Tibial nerve (tissue), 3 donors: ENCODE measurements at regions not wholly inside any gene's neighbourhood (a gene's known extent, or its start where the extent isn't known, plus 50 kb on each side); places are given as distances from the start of the nearest gene placed in this dataset.

Experiments
- POLR2A ChIP-seq, 2 donors: fragments of 450-650 bp; IDR thresholded peaks; one replicate each; pipeline ENCODE4 v1.6.1; 2017; ENCODE audit warnings: antibody characterized with exemption in 2 of 2, mild to moderate bottlenecking in 2 of 2, moderate library complexity in 2 of 2
- TF ChIP-seq, protein P1 (sequence below), 5 experiments: fragments of 200-600 bp in 3 of 5; fragments of 450-650 bp in 2 of 5; sonication (generic) in 3 of 5; IDR thresholded peaks; one replicate each; pipeline ENCODE4 v1.5.1; 2016 to 2019; ENCODE audit warnings: antibody characterized with exemption in 5 of 5, mild to moderate bottlenecking in 3 of 5, moderate library complexity in 2 of 5

DNA sequence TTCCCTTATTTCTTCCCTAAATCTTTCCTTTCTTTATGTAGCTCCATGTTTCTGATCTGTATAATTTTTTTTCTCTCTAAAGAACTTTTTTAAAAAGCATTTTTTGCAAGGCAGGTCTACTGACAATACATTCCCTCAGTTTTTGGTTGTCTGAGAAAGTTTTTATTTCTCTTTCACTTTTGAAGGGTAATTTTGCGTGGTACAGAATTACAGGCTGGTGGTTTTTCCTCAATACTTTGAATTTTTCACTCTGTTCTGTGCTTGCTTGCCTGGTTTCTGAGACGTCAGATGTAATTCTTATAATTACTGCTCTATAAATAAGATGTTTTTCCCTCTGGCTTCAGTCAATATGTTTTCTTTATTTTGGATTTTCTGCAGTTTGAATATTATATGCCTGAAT, 205.4 kb upstream of the VSTM2A start:
- TF ChIP-seq, protein P1, sequence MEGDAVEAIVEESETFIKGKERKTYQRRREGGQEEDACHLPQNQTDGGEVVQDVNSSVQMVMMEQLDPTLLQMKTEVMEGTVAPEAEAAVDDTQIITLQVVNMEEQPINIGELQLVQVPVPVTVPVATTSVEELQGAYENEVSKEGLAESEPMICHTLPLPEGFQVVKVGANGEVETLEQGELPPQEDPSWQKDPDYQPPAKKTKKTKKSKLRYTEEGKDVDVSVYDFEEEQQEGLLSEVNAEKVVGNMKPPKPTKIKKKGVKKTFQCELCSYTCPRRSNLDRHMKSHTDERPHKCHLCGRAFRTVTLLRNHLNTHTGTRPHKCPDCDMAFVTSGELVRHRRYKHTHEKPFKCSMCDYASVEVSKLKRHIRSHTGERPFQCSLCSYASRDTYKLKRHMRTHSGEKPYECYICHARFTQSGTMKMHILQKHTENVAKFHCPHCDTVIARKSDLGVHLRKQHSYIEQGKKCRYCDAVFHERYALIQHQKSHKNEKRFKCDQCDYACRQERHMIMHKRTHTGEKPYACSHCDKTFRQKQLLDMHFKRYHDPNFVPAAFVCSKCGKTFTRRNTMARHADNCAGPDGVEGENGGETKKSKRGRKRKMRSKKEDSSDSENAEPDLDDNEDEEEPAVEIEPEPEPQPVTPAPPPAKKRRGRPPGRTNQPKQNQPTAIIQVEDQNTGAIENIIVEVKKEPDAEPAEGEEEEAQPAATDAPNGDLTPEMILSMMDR (IDR thresholded peaks at IDR 0.05): no peak
- no peak for TF ChIP-seq POLR2A (IDR thresholded peaks at IDR 0.05)
